Upper lobe of left lung (tissue), 4 donors: ENCODE measurements at regions not wholly inside any gene's neighbourhood (a gene's known extent, or its start where the extent isn't known, plus 50 kb on each side); places are given as distances from the start of the nearest gene placed in this dataset.

Source experiments
- CTCF ChIP-seq, 6 experiments: fragments of 450-650 bp in 4 of 6; fragments of 200-600 bp in 2 of 6; sonication (generic) in 2 of 6; IDR thresholded peaks; one replicate each; pipeline ENCODE4 v1.5.1; 2016 to 2019; ENCODE audit warnings: antibody characterized with exemption in 6 of 6
- EP300 ChIP-seq, 4 donors: sonication (generic); formaldehyde crosslinking; IDR thresholded peaks; one replicate each; pipeline ENCODE4 v1.5.1; 2017; ENCODE audit warnings: antibody characterized with exemption in 4 of 4, control low read depth in 2 of 4
- POLR2A ChIP-seq, 4 donors: fragments of 450-650 bp; IDR thresholded peaks; one replicate each; pipeline ENCODE4 v1.5.1; 2016 to 2017; ENCODE audit warnings: antibody characterized with exemption in 4 of 4, mild to moderate bottlenecking in 2 of 4
- POLR2AphosphoS5 ChIP-seq, 2 donors: sonication (generic); formaldehyde crosslinking; IDR thresholded peaks; one replicate each; pipeline ENCODE4 v1.5.1; 2017; ENCODE audit warnings: antibody characterized with exemption in 2 of 2

- no peak for TF ChIP-seq POLR2AphosphoS5 (IDR thresholded peaks at IDR 0.05)
- TF ChIP-seq CTCF (IDR thresholded peaks at IDR 0.05): no peak
- no peak for TF ChIP-seq EP300 (IDR thresholded peaks at IDR 0.05)
- no peak for TF ChIP-seq POLR2A (IDR thresholded peaks at IDR 0.05)
Measured at GRCh38 chr6:121555201-121555600, 119.8 kb downstream of the GJA1 start.
